Stomach (tissue), 4 donors: ENCODE measurements at regions not wholly inside any gene's neighbourhood (a gene's known extent, or its start where the extent isn't known, plus 50 kb on each side); places are given as distances from the start of the nearest gene placed in this dataset.

Experiments
- EP300 ChIP-seq: sonication (generic); formaldehyde crosslinking; IDR thresholded peaks from one replicate; pipeline ENCODE4 v1.6.1; 2017; ENCODE audit warnings: antibody characterized with exemption
- POLR2AphosphoS5 ChIP-seq, 3 donors: sonication (generic); formaldehyde crosslinking; IDR thresholded peaks; one replicate each; pipeline ENCODE4 v1.6.1; 2016; ENCODE audit warnings: antibody characterized with exemption in 3 of 3
- TF ChIP-seq, protein P1 (sequence below), 7 experiments: fragments of 450-650 bp in 4 of 7; fragments of 200-600 bp in 3 of 7; sonication (generic) in 3 of 7; IDR thresholded peaks; one replicate each; pipeline ENCODE4 v1.5.1; 2016 to 2019; ENCODE audit warnings: antibody characterized with exemption in 7 of 7, control low read depth in 2 of 7, mild to moderate bottlenecking in 1 of 7

GRCh38 chr3:55235416-55235815, 251.7 kb downstream of the WNT5A start:
- TF ChIP-seq, protein P1, sequence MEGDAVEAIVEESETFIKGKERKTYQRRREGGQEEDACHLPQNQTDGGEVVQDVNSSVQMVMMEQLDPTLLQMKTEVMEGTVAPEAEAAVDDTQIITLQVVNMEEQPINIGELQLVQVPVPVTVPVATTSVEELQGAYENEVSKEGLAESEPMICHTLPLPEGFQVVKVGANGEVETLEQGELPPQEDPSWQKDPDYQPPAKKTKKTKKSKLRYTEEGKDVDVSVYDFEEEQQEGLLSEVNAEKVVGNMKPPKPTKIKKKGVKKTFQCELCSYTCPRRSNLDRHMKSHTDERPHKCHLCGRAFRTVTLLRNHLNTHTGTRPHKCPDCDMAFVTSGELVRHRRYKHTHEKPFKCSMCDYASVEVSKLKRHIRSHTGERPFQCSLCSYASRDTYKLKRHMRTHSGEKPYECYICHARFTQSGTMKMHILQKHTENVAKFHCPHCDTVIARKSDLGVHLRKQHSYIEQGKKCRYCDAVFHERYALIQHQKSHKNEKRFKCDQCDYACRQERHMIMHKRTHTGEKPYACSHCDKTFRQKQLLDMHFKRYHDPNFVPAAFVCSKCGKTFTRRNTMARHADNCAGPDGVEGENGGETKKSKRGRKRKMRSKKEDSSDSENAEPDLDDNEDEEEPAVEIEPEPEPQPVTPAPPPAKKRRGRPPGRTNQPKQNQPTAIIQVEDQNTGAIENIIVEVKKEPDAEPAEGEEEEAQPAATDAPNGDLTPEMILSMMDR (IDR thresholded peaks at IDR 0.05), result no peak
- TF ChIP-seq EP300 (no peak), POLR2AphosphoS5 (IDR thresholded peaks at IDR 0.05) (no peak)
